ENCODE measurements at regions not wholly inside any gene's neighbourhood (a gene's known extent, or its start where the extent isn't known, plus 50 kb on each side); places are given as distances from the start of the nearest gene placed in this dataset.

DNA sequence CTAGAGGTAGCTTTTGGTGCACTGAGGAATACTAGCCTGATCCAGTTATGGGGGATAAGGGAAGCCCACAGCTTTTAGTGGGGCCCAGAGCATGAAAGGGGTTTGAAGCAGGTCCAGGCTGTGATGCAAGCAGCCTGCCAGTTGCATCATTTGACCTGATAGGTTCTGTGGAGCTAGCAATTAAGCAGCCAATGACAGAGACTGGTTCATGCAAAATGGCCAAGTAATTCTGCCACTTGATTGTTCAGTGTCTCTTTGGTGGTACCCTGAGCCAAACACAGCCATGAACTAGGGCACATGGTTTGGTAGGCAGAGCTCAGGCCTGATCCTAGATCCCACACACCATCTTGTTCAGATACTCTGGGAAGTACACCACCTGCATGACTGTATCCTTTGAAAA, 91.0 kb upstream of the PRR23C start:
- Histone ChIP-seq H3K27ac (ENCODE audit: insufficient read depth, low read length) (no peak overlapping the region), H3K18ac (ENCODE audit: low read depth, low read length) (no peak overlapping the region), H2AK5ac (ENCODE audit: low read depth, low read length) (no peak overlapping the region), H3K14ac (replicated peaks; ENCODE audit: low read depth, low read length) (no peak overlapping the region), H2AFZ (replicated peaks; ENCODE audit: low read length, poor library complexity) (no peak overlapping the region), H3K9me3 (ENCODE audit: control insufficient read depth, insufficient read depth, low read length) (no peaks in the 10 kb centered on the region), H3K23ac (ENCODE audit: low read depth, low read length) (no peak overlapping the region), H4K91ac (ENCODE audit: insufficient read depth, low read depth, low read length) (no peak overlapping the region), H3K4ac (ENCODE audit: low read depth, low read length) (no peak overlapping the region), H2BK120ac (ENCODE audit: low read depth, low read length) (no peak overlapping the region), H3K9ac (ENCODE audit: low read depth, low read length) (no peak overlapping the region), H2BK15ac (ENCODE audit: low read depth, low read length) (no peak overlapping the region), H3K4me2 (ENCODE audit: low read depth, low read length) (no peak overlapping the region), H3K79me1 (ENCODE audit: low read depth in 1 of 2, low read length in 2 of 2) (no peaks in the 10 kb centered on the region), H4K5ac (ENCODE audit: low read depth, low read length) (no peak overlapping the region), H3K4me1 (ENCODE audit: control insufficient read depth, insufficient read depth, low read length) (no peaks in the 10 kb centered on the region), H3K27me3 (ENCODE audit: control insufficient read depth, insufficient read depth, low read length) (peaks cover 10% of the 10 kb centered on the region), H3K36me3 (ENCODE audit: control insufficient read depth, insufficient read depth, low read length) (no peaks in the 10 kb centered on the region), H3K4me3 (ENCODE audit: insufficient read depth, low read depth, low read length) (no peak overlapping the region), H2BK20ac (ENCODE audit: low read depth, low read length) (no peak overlapping the region), H3K56ac (ENCODE audit: extremely low read depth, insufficient read depth, low read length) (no peak overlapping the region), H4K8ac (ENCODE audit: low read depth in 2 of 2, low read length in 2 of 2) (no peak overlapping the region), H4K20me1 (ENCODE audit: insufficient read depth, low read length) (no peaks in the 10 kb centered on the region), H2AK9ac (replicated peaks; ENCODE audit: low read depth, low read length, poor library complexity) (no peak overlapping the region), H3K9me1 (ENCODE audit: insufficient read depth, low read length) (no peaks in the 10 kb centered on the region), H2BK5ac (ENCODE audit: low read depth, low read length, poor library complexity, severe bottlenecking) (no peak overlapping the region)
- CTCF ChIA-PET = no interaction called here
- DNase-seq (no peak), ATAC-seq (ENCODE audit: low read depth) (no peak)
- intact Hi-C loops (cut with micrococcal nuclease) (no loop called here), dilution Hi-C loops (cut with HindIII; ENCODE audit: low sequenced_read_pairs, unreplicated experiment) (no loop called here), in situ Hi-C loops (cut with MboI; ENCODE audit: low sequenced_read_pairs) (no loop called here)
- TF ChIP-seq RCOR1 (IDR thresholded peaks at IDR 0.05; ENCODE audit: insufficient replicate concordance, low read length) (no peak), SMC3 (IDR thresholded peaks at IDR 0.05; ENCODE audit: low read depth, low read length) (no peak), CEBPB (IDR thresholded peaks at IDR 0.05; ENCODE audit: low read depth, low read length) (no peak), CHD1 (IDR thresholded peaks at IDR 0.05; ENCODE audit: low read depth, low read length) (no peak), RFX5 (IDR thresholded peaks at IDR 0.05; ENCODE audit: low read depth, low read length) (no peak), BHLHE40 (IDR thresholded peaks at IDR 0.05; ENCODE audit: low read depth, low read length) (no peak), MXI1 (IDR thresholded peaks at IDR 0.05; ENCODE audit: borderline replicate concordance, low read depth, low read length) (no peak), FOS (IDR thresholded peaks at IDR 0.05; ENCODE audit: low read depth, low read length) (no peak), NFE2L2 (IDR thresholded peaks at IDR 0.05; ENCODE audit: low read depth, low read length) (no peak), MAFK (IDR thresholded peaks at IDR 0.05; ENCODE audit: low read depth, low read length) (no peak), POLR2A (IDR thresholded peaks at IDR 0.05; ENCODE audit: low read depth, low read length) (no peak), RAD21 (IDR thresholded peaks at IDR 0.05; ENCODE audit: low read length) (no peak), MAZ (IDR thresholded peaks at IDR 0.05; ENCODE audit: borderline replicate concordance, low read depth, low read length) (no peak)
- TF ChIP-seq, protein P1, sequence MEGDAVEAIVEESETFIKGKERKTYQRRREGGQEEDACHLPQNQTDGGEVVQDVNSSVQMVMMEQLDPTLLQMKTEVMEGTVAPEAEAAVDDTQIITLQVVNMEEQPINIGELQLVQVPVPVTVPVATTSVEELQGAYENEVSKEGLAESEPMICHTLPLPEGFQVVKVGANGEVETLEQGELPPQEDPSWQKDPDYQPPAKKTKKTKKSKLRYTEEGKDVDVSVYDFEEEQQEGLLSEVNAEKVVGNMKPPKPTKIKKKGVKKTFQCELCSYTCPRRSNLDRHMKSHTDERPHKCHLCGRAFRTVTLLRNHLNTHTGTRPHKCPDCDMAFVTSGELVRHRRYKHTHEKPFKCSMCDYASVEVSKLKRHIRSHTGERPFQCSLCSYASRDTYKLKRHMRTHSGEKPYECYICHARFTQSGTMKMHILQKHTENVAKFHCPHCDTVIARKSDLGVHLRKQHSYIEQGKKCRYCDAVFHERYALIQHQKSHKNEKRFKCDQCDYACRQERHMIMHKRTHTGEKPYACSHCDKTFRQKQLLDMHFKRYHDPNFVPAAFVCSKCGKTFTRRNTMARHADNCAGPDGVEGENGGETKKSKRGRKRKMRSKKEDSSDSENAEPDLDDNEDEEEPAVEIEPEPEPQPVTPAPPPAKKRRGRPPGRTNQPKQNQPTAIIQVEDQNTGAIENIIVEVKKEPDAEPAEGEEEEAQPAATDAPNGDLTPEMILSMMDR (conservative IDR thresholded peaks at IDR 0.05; ENCODE audit: low read depth, low read length) = no peak
- TF ChIP-seq, protein P2, sequence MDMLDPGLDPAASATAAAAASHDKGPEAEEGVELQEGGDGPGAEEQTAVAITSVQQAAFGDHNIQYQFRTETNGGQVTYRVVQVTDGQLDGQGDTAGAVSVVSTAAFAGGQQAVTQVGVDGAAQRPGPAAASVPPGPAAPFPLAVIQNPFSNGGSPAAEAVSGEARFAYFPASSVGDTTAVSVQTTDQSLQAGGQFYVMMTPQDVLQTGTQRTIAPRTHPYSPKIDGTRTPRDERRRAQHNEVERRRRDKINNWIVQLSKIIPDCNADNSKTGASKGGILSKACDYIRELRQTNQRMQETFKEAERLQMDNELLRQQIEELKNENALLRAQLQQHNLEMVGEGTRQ (IDR thresholded peaks at IDR 0.05; ENCODE audit: low read depth, low read length) = no peak
- TF ChIP-seq, protein P3, sequence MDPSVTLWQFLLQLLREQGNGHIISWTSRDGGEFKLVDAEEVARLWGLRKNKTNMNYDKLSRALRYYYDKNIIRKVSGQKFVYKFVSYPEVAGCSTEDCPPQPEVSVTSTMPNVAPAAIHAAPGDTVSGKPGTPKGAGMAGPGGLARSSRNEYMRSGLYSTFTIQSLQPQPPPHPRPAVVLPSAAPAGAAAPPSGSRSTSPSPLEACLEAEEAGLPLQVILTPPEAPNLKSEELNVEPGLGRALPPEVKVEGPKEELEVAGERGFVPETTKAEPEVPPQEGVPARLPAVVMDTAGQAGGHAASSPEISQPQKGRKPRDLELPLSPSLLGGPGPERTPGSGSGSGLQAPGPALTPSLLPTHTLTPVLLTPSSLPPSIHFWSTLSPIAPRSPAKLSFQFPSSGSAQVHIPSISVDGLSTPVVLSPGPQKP (IDR thresholded peaks at IDR 0.05; ENCODE audit: borderline replicate concordance, low read depth, low read length) = no peak
- no TSS peak for BruUV-seq (replicated peaks)
- POLR2A ChIA-PET (ENCODE audit: unreplicated experiment) = no interaction called here

Data from IMR-90 (cell line).